ENCODE measurements at regions not wholly inside any gene's neighbourhood (a gene's known extent, or its start where the extent isn't known, plus 50 kb on each side); places are given as distances from the start of the nearest gene placed in this dataset.
A peak's percentile ranks its signal among the peaks of the same experiment; 100 is the strongest.

DNA sequence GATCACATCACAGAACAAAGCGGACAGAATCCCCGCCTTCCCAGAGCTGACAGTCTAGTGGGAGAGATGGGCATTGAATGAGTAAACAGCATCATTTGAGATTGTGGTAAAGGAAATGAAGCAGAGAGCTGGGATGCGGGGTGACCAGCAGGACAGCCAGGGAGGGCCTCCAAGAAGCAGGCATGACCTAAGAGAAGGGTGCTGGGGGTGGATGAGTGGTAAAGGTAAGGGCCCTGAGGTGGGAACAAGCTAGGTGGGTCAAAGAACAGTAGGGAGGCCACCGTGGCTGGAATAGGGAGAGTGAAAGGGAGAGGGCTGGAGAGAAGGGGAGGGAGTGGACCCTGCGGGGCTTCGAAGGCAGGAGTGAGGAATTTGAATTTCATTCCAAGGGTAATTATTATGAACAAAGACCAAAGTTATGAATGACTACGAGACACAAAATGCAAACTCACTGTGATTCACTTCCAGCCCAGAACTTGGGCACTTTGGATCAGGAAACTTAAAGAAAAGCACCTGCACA, 61.4 kb downstream of the CEBPB start:
- peaks cover 7% of the 10 kb centered on the region for H3K27me3 ChIP-seq
- H3K9me3 ChIP-seq (replicated peaks), result no peaks in the 10 kb centered on the region
- H3K4me3 ChIP-seq, result no peak overlapping the region
- H3K4me1 ChIP-seq, result no peaks in the 10 kb centered on the region
- no peaks in the 10 kb centered on the region for H3K36me3 ChIP-seq
- H3K27ac ChIP-seq, result no peak overlapping the region
- no peak for DNase-seq

DNA sequence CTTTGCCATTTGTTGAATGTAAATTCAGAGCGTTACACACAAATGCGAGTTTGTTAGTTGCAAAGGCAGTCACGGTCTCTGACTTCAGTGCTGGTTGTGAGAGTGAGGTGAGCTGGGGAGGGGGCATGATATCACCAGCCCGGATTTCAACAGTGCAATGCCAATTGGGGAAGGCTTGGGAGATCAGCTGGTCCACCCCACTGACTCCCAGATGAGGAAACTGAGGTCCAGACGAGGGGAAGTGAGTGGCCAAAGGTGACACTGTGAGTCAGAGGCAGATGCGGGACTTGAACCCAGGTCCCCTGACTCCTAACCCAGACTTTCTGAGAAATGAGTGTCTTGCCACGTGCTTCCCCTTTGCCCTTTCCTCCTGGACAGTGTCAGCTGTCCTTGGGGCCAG, 62.1 kb downstream of the CEBPB start:
- H3K36me3 ChIP-seq, result no peaks in the 10 kb centered on the region
- DNase-seq, result no peak
- H3K27ac ChIP-seq, result no peak overlapping the region

DNA sequence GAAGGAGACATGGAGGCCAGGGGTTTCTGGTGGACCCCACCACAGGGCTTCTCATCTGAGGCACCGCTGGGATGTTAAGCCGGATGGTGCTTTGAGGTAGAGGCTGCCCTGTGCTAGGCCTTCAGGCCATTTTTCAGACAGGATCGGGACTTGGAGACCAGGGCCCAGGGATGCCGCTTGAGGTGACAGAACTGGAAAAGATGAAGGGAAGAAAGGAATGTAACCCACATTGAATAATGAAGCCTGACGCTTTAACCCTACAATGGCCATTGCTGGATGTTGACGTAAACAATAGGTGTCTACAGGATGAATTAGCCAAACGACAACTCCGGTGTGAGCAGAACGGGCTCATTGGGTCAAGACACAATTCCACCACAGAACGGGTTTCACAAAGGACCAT, 62.5 kb downstream of the CEBPB start:
- Histone ChIP-seq H3K9me3 (replicated peaks) (no peaks in the 10 kb centered on the region), H3K36me3 (no peaks in the 10 kb centered on the region), H3K4me1 (no peaks in the 10 kb centered on the region), H3K4me3 (no peak overlapping the region), H3K27me3 (no peaks in the 10 kb centered on the region; the same call in 1 of the 2 replicates), H3K27ac (no peak overlapping the region)
- DNase-seq, result no peak

More for the DNA sequence above, 62.1 kb downstream of the CEBPB start:
- Histone ChIP-seq H3K4me1 (no peaks in the 10 kb centered on the region), H3K27me3 (peaks cover under 1% of the 10 kb centered on the region; the same call in 1 of the 2 replicates), H3K9me3 (replicated peaks) (no peaks in the 10 kb centered on the region), H3K4me3 (no peak overlapping the region)

DNA sequence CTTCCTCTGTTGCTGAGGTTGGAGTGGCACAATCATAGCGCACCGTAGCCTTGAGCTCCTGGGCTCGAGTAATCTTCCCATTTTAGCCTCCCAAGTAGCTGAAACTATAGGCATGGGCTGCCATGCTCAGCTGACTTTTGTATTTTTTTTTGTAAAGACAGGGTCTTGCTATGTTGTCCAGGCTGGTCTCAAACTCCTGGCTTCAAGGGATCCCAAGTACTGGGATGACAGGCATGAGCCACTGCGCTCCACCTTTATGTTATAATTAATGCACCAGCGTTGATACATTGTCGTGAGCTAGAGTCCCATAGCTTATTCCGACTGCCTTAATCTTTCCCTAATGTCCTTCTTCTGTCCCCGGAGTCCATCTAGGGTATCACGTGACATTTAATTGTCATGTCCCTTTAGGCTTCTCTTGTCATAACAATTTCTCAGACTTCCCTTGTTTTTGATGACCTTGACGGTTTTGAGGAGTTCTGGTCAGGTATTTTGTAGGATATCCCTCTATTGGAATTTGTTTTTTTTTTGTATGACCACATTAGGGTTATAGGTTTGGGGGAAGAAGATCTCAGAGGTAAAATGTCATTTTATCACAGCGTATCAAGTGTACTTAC, 63.9 kb downstream of the CEBPB start:
- Histone ChIP-seq H3K9me3 (replicated peaks) (no peaks in the 10 kb centered on the region), H3K27me3 (no peaks in the 10 kb centered on the region), H3K4me1 (no peaks in the 10 kb centered on the region), H3K4me3 (no peak overlapping the region), H3K27ac (no peak overlapping the region), H3K36me3 (no peaks in the 10 kb centered on the region)
- DNase-seq, result no peak

DNA sequence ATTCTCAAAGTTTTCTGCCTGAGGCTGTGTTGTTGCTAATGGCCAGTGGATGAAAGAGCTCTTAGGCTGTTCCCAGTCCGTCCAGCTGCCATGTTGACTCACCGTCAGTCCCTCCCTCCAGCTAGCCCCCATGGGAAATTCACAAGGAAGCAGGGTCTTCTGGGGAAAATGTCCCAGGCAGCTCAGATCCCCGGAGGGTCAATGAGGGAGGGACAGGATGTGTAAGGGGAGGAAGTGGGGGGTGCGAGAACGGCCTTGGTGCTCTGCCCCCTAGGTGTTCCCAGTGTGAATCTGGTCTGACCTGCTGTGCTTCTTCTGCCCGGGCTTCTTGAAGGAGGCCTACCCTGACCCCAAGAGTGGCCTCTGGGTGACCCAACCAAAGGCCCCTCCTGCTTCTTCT, 65.9 kb downstream of the CEBPB start:
- Histone ChIP-seq H3K9me3 (replicated peaks) (no peaks in the 10 kb centered on the region), H3K27me3 (no peaks in the 10 kb centered on the region), H3K27ac (no peak overlapping the region), H3K36me3 (no peaks in the 10 kb centered on the region), H3K4me1 (no peaks in the 10 kb centered on the region), H3K4me3 (no peak overlapping the region)
- DNase-seq, result peak; percentile 85 to 90

DNA sequence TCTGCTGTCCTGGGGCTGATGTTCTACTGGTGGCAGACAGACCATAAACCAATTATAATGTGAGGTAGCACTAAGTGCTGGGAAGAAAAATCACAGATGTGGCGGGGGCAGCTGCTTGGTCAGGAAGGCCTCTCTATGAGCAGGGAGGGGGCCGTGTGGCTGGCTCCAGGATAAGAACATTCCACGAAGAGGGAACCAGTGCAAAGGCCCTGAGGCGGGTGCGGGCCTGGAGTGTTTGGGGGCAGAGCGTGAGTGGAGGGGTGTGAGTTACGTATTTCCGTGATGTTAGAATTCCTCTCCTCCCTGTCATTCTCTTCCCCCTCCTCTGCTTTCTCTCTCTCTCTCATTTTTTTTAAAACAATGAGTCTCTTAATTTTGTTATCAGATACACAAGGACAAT, 67.2 kb downstream of the CEBPB start:
- H3K36me3 ChIP-seq, result no peaks in the 10 kb centered on the region
- DNase-seq, result no peak

DNA sequence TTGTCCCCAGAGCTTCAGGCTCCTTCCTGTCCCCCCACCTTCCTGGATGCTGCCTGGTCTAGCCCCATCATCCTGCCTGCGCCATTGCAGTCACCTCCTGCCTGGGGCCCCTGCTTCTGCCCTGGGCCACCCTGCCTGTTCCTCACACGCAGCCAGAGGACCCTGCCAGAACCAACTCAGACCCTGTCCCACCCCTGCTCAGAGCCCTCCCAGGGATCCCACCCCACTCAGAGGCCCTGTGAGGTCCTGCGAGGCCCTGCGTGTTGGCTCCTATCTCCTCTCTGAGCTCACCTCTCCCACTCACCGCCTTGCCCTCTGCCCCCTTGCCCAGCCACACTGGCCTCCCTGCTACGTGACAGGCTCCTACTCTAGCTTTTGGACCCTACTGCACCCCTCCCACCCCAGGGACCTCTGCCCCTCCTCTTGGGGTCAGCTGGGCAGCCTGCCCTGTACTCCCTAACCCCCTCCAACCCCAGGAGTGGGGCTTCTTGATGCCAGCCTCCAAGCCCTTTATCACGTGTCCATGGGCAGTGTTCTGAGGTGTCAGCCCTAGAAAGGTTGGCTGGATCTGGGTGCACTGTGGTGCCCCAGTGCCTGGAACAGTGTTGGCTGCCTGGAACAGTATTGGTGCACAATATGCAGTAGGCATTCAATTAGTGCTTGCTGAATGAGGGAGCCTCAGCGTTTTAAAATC, 68.3 kb downstream of the CEBPB start:
- Histone ChIP-seq H3K4me1 (no peaks in the 10 kb centered on the region), H3K27me3 (no peaks in the 10 kb centered on the region), H3K27ac (no peak overlapping the region), H3K36me3 (no peaks in the 10 kb centered on the region), H3K4me3 (no peak overlapping the region), H3K9me3 (replicated peaks) (no peaks in the 10 kb centered on the region)
- DNase-seq, result no peak

More for the DNA sequence above, 67.2 kb downstream of the CEBPB start:
- no peak overlapping the region for H3K27ac ChIP-seq
- no peaks in the 10 kb centered on the region for H3K27me3 ChIP-seq
- H3K9me3 ChIP-seq (replicated peaks), result no peaks in the 10 kb centered on the region
- no peak overlapping the region for H3K4me3 ChIP-seq
- H3K4me1 ChIP-seq, result no peaks in the 10 kb centered on the region

DNA sequence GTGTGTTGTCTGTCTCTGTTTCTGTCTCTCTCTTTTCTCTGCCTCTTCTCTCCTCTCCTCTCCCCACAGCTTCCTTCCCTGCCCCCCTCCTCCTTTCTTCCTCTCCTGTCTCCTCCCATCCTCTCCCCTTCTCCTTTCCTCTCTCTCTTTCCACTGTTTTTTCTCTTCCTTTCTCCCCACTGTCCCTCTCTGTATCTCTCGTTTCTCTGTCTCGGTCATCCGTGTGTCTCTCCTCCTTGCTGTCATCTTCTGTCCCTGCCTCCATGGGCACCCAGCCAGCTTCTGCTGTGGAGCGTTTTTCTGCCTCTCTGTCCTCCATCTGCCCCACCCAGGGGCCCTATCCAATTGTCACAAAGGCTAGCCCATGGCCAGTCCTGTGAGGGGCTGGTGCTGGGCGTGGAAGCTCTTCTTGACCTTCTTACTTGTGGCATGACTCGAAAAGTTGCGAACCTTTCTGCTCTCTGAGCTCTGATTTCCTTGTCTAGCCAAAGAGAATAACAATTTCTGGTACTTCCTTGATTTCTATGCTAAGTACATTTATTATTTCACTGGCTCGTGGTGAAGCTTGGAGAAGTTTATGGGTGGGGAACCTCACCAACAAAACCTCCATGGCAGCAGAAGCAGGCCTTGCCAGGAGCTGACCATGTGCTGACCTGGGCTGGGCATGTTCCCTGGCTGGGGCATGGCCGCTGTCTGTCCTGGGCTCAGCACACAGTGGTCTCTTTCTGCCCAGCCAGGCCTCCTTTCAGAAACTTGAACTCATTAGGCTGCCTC, 69.3 kb downstream of the CEBPB start:
- no peaks in the 10 kb centered on the region for H3K36me3 ChIP-seq
- DNase-seq, result no peak
- H3K4me3 ChIP-seq, result no peak overlapping the region
- no peaks in the 10 kb centered on the region for H3K9me3 ChIP-seq (replicated peaks)
- H3K27me3 ChIP-seq, result no peaks in the 10 kb centered on the region
- H3K4me1 ChIP-seq, result no peaks in the 10 kb centered on the region
- no peak overlapping the region for H3K27ac ChIP-seq

DNA sequence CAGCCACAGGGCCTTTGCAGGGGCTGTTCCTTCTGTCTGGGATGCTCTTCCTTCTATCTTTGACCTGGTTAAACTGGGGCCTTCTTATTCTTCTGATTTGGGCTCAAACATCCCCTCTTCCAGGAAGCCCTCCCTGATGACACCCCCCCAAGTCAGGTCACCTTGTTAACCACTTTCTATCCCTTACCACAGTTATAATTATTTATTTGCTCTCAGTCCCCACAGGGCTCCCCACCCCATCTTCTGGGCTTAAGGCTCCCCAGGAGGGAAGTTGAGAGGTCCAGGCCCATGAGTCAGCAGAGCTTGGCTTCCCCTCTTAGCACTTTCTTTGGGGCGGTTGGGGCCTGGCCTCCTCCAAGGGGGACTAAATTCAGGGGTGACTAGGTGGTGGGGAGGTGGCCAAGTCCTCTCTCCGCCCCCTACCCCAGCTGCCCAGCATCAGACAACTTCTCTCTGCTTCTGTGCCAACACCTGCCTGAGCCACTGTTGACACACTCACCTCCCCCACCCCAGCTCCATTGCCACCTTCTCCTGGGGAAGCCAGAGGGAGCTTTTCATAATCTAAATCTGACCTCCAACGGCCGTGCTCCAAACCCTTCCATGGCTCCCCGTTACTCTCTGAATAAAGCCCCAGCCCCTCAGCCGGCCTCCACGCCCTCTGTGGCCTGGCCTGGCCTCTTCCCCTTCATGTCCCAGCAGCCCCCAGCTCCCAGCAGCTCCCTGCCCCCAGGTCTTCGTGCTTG, 70.0 kb downstream of the CEBPB start:
- no peak for DNase-seq
- Histone ChIP-seq H3K36me3 (no peaks in the 10 kb centered on the region), H3K4me3 (no peak overlapping the region), H3K27me3 (no peaks in the 10 kb centered on the region), H3K9me3 (replicated peaks) (no peaks in the 10 kb centered on the region), H3K27ac (no peak overlapping the region), H3K4me1 (no peaks in the 10 kb centered on the region)

DNA sequence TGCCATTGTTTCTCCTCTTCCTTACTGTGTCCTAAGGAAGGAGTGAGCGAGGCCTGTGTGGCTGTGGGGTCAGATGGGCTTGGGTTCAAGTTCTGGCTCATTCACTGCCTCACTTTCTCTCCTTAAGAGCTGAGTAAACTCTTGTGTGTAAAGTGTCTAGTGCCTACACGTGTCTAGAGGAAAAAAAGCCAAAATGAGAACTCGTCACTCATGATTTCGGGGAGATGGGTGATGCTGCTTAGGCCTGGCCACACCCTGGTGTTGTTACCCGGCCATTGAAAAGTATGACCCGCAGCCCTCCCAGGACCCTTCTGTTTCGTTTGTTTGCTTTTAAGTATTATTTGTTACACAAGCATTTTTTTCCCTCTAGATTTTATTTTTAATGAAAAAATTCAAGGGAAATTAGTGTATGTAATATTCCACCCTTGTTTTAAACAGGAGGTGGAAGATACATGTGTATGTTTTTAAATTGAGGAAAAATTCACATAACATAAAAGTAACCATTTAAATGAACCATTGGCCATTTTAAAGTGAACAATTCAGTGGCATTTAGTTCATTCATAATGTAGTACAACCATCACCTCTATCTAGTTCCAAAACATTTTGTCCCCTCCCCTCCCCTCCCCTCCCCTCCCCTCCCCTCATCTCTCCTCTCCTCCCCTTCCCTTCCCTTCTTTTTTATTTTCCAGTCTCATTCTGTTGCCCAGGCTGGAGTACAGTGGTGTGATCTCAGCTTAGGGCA, 71.0 kb downstream of the CEBPB start:
- Histone ChIP-seq H3K27me3 (no peaks in the 10 kb centered on the region; the same call in 1 of the 2 replicates), H3K4me1 (peaks cover 2% of the 10 kb centered on the region; the same call in 1 of the 2 replicates), H3K27ac (no peak overlapping the region), H3K36me3 (no peaks in the 10 kb centered on the region), H3K9me3 (replicated peaks) (no peaks in the 10 kb centered on the region), H3K4me3 (no peak overlapping the region)
- no peak for DNase-seq

DNA sequence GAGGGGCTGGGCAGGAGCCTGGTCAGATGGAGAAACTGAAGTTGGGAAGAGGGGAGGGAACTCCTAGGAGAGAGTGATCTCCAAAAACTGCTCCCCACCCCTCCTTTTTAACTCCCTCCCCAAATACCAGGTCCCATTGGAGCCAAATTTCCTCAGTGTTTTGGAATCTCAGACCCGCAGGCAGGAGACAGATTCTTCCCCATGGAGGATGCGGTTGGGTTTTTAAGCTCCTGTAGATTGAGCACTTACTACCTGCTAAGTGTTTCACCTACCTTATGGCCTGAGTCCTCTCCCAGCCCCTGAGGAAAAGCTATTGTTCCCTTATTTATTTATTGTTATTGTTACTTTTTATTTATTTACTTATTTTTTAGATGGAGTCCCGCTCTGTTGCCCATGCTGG, 73.2 kb downstream of the CEBPB start:
- H3K36me3 ChIP-seq, result no peaks in the 10 kb centered on the region
- no peaks in the 10 kb centered on the region for H3K9me3 ChIP-seq (replicated peaks)
- no peak for DNase-seq
- no peaks in the 10 kb centered on the region; the same call in 1 of the 2 replicates for H3K27me3 ChIP-seq
- H3K4me3 ChIP-seq, result no peak overlapping the region
- H3K27ac ChIP-seq, result no peak overlapping the region
- peaks cover 20% of the 10 kb centered on the region for H3K4me1 ChIP-seq

DNA sequence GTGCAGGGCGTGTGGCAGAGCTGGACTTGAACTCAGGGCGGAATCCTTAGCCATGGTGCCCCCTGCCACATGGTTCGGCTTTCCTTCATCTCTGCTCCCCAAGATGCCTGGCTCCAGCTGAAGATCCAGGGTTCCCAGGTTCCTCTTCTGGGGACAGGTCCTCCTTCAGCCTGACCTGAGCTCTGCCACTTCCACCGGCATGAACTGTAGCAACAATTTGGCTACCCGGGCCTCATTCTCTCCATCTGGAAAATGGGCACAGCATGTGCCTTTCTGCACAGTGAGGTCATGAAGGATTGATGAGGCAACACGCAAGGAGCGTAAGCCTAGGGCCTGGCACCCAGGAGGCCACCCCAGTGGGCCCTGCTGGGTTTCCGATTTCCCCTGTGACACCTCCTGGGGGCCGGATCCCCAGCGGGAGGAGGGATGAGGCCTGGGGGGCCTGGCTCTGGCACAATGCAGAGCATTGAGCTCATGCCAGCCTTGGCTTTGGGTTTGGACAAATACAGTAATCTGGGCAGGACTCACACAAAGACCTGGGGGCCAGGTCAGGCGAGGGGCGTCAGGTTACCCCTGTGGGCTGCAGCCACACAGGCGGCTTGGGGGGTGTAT, 74.0 kb downstream of the CEBPB start:
- no peaks in the 10 kb centered on the region; the same call in 1 of the 2 replicates for H3K27me3 ChIP-seq
- H3K36me3 ChIP-seq, result no peaks in the 10 kb centered on the region
- no peak overlapping the region for H3K27ac ChIP-seq
- H3K4me3 ChIP-seq, result no peak overlapping the region
- no peaks in the 10 kb centered on the region for H3K9me3 ChIP-seq (replicated peaks)
- H3K4me1 ChIP-seq, result peaks cover 20% of the 10 kb centered on the region
- DNase-seq, result peak; percentile 61 to 72

DNA sequence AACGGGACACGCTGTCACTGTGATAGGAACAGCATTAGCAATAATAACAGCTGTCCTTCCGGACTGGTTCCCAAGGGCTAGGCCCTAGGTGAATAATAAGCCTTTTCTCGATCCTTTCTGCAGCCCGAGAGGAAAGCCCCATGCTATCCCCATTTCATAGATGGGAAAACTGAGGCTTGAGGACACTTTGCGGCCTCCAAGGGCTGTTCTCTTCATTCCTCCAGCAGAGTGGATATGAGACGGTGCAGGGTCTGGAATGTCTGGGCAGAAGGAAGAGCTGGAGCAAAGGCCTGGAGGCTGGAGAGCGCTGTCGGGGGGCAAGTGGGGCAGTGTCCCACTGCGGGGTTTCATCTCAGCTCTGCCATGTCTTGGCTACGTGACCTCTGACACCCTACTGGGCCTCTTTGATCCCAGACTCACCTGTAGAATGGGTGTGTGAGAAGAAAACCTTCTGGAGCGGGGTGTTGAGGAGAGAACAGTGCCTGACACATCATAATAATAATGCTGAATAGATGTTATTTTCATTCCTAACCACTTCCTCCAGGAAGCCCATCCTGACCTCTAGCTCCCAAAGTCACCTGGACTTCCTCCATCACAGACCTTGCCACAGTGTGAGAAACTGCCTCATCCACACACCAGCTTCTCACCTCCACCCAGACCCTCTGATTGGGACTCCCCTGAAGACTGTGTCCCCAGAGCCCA, 74.8 kb downstream of the CEBPB start:
- peak in 1 of 2 experiments; percentile 71 for DNase-seq
- Histone ChIP-seq H3K4me3 (no peak overlapping the region), H3K27ac (no peak overlapping the region), H3K4me1 (peaks cover 20% of the 10 kb centered on the region), H3K36me3 (no peaks in the 10 kb centered on the region), H3K9me3 (replicated peaks) (no peaks in the 10 kb centered on the region), H3K27me3 (peaks cover 3% of the 10 kb centered on the region; the same call in 1 of the 2 replicates)

Data from SJCRH30 (cell line).